HuH-7.5 (cell line): ENCODE measurements at regions not wholly inside any gene's neighbourhood (a gene's known extent, or its start where the extent isn't known, plus 50 kb on each side); places are given as distances from the start of the nearest gene placed in this dataset.

Source experiments
- DNase-seq: peaks from one replicate; pipeline ENCODE4 v3.0.0; 2011; ENCODE audit warnings: low spot score

DNA sequence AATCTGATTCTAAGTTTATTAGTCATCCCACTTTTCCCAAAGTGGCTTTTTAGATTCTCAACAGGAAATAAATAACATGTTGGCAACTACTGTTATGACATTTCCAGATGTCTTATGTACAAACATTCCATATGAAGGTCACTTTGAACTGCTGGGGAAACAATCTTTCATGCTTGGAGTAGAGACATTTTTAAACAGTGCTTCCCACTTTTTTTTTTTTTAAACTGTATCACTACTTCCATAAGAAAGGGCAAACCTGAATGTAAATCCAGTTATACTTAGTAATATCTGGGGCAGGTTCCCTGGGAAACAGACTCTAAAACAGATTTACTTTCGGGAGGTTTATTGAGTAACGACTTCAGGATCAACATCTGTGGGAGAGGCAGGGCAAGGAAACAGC, 473.8 kb downstream of the TAFA4 start:
- no peak for DNase-seq

DNA sequence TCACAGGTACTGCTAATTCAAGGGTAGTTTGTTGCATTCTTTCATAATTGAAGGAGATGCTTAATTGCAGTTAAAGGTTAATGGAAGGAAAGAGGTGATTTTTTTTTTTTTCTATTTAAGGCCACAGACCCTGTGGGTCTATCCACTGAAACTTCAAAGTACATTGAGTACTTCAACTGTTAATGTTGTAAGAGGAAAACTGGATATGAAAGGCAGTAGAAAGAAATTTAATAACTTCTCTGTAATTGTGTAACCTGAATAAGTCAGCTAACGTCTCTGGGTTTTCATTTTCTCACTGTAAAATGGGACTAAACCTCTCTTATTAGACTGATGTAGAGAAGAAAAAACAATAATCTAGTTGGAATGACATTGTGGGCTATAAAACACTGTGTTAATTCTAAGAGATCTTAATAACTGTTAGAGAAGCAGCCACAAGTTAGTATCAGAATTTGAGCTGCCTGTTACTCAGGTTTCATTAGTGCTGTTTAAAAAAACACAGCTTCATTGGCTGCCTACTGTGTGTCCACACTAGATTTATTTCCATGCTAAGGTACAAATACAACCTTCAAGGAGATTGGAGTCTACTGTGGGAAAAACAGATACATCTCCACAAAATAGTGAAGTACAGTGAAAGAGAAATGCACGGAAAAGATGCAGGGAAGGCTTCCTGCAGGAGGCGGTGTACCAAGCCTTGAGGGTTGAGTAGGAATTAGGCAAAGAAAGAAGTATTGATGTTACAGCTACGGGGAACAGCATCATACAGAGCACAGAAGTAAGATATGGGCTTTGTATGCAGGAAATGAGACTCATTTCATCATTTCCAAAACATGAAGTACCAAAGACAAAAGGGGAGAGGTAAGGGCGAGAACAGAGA, 483.6 kb downstream of the TAFA4 start:
- DNase-seq = no peak

DNA sequence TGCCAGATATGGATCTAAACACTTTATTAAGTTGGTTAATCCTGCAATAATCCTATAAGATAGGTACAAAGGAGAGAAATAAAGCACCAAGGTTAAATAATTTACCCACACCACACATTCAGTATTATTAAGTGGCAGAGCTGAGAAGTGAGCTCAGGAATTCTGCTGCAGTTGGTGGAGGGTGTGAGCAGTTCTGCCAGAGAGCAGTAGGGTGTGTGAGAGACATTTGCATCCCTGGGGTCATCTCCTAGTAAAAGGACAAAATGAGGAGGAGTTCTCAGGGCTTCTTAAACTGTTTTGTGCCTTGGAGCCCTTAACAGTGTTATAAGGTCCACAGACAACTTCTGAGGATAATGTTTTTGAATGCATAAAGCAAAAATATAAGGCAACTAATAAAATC, 484.5 kb downstream of the TAFA4 start:
- no peak for DNase-seq

DNA sequence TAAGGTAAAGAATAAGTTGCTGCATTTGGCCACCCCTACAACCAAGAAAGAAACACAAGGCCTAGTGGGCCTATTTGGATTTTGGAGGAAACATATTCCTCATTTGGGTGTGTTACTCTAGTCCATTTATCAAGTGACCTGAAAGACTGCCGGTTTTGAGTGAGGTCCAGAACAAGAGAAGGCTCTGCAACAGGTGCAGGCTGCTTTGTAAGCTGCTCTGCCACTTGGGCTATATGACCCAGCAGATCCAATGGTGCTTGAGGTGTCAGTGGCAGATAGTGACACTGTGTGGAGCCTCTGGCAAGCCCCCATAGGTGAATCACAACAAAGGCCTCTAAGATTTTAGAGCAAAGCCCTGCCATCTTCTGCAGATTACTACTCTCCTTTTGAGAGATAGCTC, 491.3 kb downstream of the TAFA4 start:
- DNase-seq = no peak

DNA sequence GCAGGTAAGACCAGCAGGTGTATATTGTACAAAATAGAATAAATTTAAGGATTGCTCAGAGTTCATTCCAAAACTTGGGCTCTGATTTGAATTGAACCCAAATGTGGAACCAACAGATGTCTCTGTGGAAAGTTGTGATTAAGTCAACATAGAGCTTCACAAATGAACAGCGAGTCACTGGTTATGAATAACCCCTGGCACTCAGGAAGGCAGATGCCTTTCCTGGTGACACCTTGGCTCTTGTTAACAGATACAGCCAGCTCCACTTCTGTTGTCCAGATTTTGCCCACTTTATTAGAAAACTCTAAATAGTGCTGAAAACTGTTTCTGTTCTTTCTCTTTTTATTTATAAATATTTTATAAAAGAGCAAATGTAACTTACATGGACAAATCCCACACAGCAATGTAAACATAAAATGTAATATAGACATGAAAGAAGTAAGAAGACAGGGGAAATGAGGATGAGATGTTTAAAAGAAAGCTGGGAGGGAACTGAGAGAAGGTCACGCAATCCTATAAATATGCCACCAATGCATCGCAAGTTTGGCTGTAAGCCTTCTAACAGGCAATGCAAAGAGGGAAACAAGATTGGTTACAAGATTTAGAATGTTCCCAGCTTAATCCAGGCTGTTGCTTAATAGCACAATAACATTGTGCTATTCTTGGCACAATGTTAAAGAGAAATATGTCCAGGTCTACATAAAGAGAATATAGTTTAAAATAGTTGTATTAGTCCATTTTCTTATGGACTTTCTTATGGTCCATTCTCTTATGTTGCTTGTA, 495.5 kb downstream of the TAFA4 start:
- DNase-seq = no peak

DNA sequence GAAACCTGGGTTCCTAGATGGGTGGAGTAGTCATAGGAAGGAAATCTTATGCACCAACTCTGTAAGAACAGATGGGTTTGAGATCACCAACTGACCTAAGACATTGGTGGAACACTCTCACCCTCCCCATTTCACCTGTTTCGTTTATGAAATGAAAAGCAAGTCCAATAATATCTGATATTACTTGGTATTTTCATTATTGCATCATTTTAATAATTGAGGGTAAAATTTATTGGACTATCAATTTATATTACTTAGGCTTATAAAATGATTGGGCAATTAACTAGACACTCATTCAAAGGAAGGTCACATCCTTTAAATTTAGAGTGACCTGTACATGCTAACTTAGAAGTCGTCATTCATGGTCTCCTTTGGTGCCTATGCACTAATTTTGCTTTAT, 503.9 kb downstream of the TAFA4 start:
- DNase-seq = no peak

DNA sequence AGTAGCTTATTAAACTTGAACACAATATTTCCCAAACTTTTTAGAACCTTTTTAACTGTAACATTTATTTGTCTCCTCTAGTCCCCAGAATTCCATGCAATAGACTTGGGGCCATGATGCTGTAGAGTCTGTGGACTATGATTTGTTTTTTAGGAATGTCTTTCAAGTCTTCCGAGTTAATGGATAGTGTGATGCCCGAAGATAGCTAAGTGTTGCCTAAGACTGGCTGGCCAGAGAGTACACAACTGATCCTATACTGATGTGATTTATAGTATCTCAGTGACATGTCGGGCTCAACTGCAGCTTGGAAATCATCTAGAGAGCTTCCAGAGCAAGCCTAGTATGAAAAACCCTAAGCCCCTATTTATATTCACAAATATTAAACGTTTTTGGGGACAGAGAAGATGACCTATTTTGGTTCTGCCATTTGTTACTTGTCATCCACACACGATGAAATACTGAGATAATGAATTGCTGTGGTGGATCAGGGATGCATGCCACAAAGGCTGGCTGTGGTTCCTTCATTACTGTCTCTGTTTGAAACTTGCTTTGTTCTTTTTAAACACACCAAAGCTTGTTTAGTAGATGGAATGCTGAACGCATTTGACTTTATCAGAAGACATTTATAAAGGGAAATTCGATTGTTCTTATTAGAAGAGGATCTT, 507.4 kb downstream of the TAFA4 start:
- DNase-seq = no peak

DNA sequence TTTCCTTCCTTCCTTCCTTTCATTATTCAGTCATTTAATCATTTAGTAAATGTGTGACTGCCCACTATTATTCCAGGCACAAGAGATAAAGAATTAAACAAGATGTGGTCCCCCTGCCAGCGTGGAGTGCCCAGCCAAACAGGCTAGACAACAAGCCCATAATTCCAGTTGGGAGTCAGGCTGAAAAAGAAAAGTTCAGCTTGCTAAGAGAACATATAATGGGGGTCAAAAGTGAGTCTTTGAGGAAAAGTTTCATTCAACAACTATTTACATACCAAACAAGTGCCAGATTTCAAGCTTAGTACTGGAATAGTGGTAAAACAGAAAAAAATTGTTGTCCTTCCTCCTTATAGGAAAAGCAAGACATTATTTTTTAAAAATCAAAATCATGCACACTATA, 523.7 kb downstream of the TAFA4 start:
- DNase-seq = no peak

DNA sequence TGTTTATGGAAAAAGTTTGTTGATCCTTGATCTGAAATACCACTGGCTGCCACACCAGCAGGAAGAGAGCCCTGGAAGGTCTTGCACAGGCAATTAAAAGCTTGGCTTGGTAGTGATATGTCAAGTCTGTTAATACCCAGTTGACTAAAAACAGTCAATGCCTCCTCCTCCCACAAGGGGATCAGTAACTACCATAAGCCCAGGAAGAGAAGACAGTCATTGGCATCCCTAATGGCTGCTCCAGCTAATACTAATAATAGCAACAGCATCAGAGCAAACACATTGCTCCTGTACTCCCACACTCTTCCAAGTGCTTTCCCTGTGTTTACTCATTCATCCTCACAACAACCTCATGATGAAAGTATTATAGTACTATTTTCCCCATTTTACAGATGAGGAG, 528.6 kb downstream of the TAFA4 start:
- no peak for DNase-seq

DNA sequence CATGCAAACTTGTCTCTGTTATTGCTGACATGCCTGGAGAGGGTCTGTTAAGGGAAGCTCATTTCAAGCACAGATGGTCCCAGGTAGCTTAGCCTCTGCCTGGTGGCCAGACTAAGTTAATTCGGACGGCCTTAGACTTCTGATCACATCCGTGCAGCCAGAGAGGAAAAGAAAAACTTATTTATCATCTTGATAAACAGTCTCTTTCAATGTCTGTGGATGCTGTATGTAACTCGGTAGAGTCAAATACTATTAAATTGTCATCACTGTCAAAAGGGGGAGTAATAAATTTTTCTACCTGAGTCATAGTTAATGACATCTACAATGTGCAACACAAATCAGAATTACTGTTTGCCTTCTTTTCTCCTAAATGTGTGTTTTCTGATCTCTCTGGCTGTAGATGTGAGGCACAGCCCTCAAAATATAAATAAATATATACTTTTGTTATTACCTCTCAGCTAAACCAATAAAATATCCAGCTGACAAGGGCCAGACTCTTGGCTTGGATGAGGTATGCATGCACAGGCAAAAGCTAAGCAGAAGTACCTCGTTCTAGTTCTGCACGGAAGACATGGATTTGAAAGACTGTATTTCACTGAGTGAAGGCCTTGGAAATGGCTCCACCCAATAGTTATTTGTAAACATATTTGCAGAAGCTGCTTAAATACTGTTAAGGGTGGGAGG, 530.0 kb downstream of the TAFA4 start:
- no peak for DNase-seq

DNA sequence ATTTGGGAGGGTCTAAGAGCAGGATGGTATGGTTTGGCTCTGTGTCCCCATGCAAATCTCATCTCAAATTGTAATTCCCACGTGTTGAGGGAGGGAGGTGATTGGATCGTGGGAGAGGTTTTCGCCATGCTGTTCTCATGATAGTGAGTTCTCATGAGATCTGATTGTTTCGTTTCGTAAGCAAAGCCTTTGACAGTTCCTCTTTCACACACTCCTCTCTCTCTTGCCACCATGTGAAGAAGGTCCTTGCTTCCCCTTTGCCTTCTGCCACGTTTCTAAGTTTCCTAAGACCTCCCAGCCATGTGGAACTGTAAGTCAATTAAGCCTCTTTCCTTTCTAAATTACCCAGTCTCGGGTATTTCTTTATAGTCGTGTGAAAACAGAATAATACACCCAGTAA, 553.7 kb downstream of the TAFA4 start:
- no peak for DNase-seq

DNA sequence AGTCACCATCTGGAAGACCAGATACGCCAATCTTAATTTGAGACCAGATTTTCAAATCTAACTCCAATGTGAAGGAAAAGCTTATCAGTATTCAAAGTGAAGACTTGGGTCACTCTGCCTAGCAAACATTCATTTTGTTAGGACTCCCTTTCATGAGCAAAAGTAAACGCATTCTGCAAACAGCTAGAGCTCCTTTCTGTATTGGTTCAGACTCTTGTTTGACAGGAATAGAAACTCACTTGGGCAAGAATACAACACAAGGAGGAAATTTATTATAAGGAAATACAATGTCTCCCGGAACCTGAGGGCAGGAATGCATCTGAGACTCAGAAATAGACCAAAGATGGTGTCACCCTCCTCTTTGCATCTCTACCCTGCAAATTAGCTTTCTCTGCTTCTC, 558.6 kb downstream of the TAFA4 start:
- DNase-seq = no peak

DNA sequence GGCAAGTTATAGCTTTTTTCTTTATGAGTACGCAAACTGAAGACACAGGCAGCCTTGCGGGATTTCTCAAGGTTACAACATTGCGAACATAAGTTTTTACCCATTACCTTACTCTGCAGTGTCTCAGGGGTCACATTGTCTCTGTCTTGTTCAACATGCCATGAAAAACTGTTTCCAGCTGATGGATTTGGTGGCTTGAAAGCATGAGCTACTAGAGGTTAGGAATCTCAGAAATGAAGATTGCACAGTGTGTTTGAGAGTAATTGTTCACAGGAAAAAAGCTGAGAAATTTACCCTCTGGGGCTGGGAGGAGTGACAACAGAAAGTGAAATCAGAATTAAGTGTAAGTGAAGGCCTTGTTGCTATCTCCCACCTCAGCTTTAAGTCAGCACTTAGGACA, 568.6 kb downstream of the TAFA4 start:
- no peak for DNase-seq

DNA sequence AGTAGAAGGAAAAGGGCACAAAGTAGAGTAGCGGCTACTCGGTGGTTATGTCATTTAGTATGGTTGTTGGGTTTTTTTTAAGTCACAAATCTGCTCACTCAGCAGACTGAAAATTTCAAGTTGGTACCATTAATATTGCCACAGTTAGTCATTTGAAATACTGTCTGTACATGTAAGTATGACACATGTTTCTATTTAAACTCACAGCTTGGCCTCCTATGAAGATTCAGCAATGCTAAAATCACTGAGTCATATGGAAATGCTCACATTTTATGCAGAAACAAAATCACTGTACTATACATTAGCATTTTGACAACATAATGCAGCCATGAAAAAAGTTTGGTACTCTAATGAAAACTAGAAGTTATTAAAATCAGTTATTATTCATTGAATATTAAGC, 571.9 kb downstream of the TAFA4 start:
- no peak for DNase-seq

DNA sequence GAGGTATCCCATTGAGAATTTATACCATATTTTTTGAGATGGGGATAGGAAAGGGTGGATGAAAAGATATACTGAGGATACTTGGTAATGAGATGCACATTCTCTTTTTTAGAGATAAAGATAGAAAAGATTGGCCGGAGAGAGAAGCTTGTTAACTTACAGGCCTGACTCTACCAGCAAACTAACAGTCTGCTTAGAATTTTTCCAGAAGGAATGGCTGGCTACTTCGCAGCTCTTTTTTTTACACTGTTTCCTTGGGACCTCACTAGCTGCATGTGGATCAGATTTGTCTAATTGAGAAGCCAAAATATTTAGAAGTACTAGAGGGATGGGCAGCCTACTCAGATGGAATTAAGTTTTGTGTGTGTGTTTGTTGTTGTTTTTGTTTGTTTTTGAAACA, 586.6 kb downstream of the TAFA4 start:
- DNase-seq = no peak

DNA sequence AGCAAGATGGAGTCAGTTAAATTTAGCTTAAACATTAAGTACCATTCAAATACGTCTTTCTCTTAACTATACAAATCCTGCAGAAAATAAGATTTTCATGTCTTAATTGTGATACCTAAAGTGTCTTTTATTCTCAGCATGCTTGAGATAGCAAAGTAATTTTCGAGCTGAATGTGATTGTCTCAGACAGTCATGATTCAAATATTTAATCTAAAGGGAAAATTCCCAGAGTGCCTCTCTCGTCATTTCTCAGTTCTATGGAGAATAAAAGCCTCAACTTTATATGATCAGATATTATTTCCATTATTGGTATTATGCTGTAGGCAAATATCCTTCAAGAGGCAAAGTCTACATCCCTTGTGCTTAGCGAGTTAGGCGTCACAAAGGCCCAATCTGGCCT, 589.9 kb downstream of the TAFA4 start:
- no peak for DNase-seq

DNA sequence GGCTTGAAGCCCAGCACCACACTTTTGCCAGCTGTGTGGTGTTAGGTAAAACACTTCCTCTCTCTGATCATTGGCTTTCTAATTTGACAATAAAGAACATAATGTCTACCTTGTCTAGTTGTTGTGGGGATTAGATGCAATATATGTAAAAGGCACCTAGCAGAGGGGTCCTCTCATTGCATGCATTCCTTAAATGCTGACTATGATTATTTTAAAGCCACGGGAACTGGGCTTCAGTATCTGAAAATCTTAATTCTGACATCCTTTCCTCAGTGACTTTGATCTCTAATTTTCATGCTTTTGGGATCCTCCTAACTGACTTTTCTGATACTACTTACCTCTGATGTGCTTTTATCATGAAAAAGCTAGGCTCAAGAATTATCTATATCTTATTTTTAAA, 596.3 kb downstream of the TAFA4 start:
- no peak for DNase-seq

DNA sequence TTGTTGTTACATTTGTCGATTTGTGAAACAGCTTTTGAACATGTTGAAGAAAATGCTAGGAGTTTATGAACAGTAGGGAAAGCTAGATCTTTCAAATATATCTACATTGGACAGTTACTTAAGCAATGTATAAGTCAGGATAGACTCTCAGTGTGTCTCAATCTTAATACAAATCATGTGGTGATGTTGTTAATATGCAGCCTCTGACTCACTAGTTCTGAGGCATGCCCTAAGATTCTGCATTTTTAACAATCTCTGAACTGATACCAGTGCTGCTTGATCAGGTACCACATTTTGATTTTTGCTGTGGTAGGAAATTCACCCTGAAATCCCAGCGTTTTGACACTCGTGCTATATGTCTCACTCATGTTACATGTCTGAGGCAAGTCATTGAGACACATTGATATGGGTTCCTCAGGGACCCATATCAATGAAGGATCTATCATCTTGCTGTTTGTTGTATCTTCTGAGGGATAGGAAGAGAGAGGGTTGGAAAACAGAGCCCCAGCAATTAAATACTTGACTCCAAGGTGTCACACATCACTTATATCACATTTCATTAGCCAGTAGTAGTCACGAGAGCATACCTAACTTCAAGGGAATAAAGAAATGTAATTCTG, 597.9 kb downstream of the TAFA4 start:
- no peak for DNase-seq

DNA sequence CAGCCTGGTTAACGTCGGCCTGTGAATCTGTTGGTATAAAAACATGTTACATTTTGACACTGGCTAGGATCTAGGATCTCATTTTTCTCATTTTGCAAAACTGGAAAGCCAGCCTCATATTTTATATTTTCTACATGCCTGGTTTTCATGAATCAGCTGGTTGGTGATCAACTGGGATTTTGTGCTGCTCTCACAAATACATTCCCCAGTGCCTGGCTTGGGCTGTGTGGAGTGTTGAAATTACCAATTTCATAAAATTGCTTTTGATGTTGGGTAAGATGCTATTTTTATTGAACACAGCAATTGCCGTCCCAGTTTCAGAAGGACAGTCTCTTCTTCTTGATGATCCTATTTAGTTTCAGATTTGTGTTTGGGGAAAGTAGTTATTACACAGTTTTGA, 604.3 kb downstream of the TAFA4 start:
- no peak for DNase-seq

DNA sequence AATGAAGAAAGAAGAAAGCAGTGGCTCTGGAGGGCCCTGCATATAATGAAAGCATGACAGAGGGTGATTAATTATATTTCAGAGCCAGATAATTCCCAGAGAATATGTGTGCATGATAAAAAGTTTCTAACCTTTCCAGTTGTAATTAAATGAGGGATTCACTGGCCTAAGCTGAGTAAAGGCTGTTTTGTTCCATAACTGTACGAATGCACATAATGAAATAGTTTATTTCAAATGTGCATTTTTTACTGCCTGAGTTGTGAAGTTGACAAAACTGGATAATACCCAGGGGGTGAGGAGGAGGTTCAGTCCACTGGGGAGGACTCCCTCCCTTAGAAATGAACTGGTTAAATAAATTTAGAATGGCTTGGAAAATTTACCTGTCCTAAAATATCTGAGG, 616.4 kb downstream of the TAFA4 start:
- no peak for DNase-seq

DNA sequence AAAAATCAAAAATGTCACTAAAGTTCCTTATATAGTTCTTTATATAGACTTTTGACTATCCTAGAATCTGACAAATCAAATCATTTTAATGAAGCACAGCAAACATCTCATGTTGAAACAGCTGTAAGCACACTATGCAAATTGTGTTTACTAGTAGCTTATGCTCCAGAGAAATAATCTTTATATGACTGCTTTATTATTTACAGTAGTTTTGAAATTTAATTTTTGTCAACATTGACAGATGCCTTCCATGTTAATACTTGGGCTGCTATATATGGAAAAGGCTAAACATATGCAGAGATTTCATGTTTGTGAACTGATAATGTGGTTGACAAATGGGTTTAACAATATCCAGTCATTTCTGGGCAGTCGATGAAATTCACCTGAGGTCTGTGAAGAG, 616.8 kb downstream of the TAFA4 start:
- DNase-seq = no peak

DNA sequence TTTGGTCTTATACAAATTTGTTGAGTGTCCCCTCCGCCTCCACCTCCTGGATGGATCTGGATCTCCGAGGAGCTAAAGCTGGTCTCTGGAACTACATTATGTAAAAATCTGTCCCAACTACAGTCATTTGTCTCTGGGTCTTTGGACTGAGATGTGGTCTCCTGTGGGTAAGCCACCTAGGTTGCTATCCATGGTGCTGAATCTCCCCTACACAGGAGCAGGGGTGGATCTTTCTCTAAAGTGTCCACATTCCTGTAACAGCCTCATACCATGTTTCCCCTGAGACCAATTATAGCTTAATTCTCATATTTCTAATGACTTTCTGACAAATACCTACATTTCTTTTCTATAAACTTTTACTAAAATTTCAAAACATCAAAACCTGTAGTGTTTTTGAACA, 625.8 kb downstream of the TAFA4 start:
- peak; percentile 1 for DNase-seq
